Panc1 (cell line): ENCODE measurements at regions not wholly inside any gene's neighbourhood (a gene's known extent, or its start where the extent isn't known, plus 50 kb on each side); places are given as distances from the start of the nearest gene placed in this dataset.

Source experiments
- CTCF ChIP-seq: fragments of 450-650 bp; IDR thresholded peaks from 2 replicates; pipeline ENCODE4 v1.5.1; 2017; ENCODE audit warnings: mild to moderate bottlenecking
- POLR2AphosphoS5 ChIP-seq: IDR thresholded peaks from 2 replicates; pipeline ENCODE4 v1.6.1; 2012; ENCODE audit warnings: mild to moderate bottlenecking, low read depth, low read length, moderate library complexity
- SIN3A ChIP-seq: IDR thresholded peaks from 2 replicates; pipeline ENCODE4 v1.6.1; 2012; ENCODE audit warnings: low read depth, mild to moderate bottlenecking, low read length, moderate library complexity, borderline replicate concordance; ENCODE audit not compliant: insufficient read depth
- TCF7L2 ChIP-seq: IDR thresholded peaks from 2 replicates; pipeline ENCODE4 v1.6.1; 2011; ENCODE audit warnings: mild to moderate bottlenecking, low read depth, low read length, inconsistent platforms

- TF ChIP-seq CTCF = no peak
- TF ChIP-seq POLR2AphosphoS5 = no peak
- no peak for TF ChIP-seq SIN3A
- no peak for TF ChIP-seq TCF7L2
Measured at GRCh38 chr5:67339219-67339767, 142.7 kb upstream of the CD180 start.
